ENCODE measurements at regions not wholly inside any gene's neighbourhood (a gene's known extent, or its start where the extent isn't known, plus 50 kb on each side); places are given as distances from the start of the nearest gene placed in this dataset.

- H3K9me3 ChIP-seq (ENCODE audit: control extremely low read depth in 1 of 5, control insufficient read depth in 4 of 5, insufficient read depth in 2 of 5, low read depth in 1 of 5, low read length in 4 of 5) = no peaks in the 10 kb centered on the region
- no peak overlapping the region for H3K27ac ChIP-seq (ENCODE audit: insufficient read depth in 1 of 2, low read depth in 1 of 2, low read length in 2 of 2, poor library complexity in 1 of 2, severe bottlenecking in 2 of 2)
- no peak for DNase-seq
- H3K4me1 ChIP-seq (ENCODE audit: control extremely low read depth in 1 of 4, control insufficient read depth in 4 of 4, insufficient read depth in 4 of 4, low read length in 3 of 4) = no peaks in the 10 kb centered on the region
- CTCF ChIA-PET = interaction anchor here (0.6 kb wide), 1 partner anchor 192 kb away, joined by 3 read pairs; no protein-coding TSS in a partner anchor
- H3K4me3 ChIP-seq (ENCODE audit: control insufficient read depth in 1 of 7, extremely low read depth in 1 of 7, insufficient read depth in 4 of 7, low read depth in 2 of 7, low read length in 6 of 7) = no peak overlapping the region
- no peaks in the 10 kb centered on the region for H3K36me3 ChIP-seq (ENCODE audit: control insufficient read depth in 4 of 4, insufficient read depth in 4 of 4, low read length in 3 of 4)
- no peaks in the 10 kb centered on the region for H3K27me3 ChIP-seq (replicated peaks in 2 of 5; ENCODE audit: control insufficient read depth in 4 of 5, insufficient read depth in 5 of 5, low read length in 4 of 5)
- POLR2A ChIA-PET = no interaction called here
- WGBS (ENCODE audit: insufficient coverage) = 92% methylated on average over 4 of the region's 4 CpGs
These were observed 519.8 kb downstream of the GBA3 start for GRCh38 chr4:23212558-23212957.

DNA sequence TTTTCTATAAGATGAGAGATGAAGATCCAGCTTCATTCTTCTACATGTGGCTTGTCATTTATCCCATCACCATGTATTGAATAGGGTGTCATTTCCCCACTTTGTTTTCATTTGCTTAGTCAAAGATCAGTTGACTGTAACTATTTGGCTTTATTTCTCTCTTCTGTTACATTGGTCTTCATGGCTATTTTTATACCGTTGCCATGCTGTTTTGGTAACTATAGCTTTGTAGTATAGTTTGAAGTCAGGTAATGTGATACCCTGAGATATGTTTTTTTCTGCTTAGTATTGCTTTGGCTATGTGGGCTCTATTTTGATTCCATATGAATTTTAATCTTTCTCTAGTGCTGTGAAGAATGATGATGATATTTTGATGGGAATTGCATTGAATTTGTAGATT lies 514.3 kb downstream of the GBA3 start:
- Histone ChIP-seq H3K4me1 (ENCODE audit: control extremely low read depth in 1 of 4, control insufficient read depth in 4 of 4, insufficient read depth in 4 of 4, low read length in 3 of 4) (no peaks in the 10 kb centered on the region), H3K27me3 (replicated peaks in 2 of 5; ENCODE audit: control insufficient read depth in 4 of 5, insufficient read depth in 5 of 5, low read length in 4 of 5) (no peaks in the 10 kb centered on the region), H3K9me3 (ENCODE audit: control extremely low read depth in 1 of 5, control insufficient read depth in 4 of 5, insufficient read depth in 2 of 5, low read depth in 1 of 5, low read length in 4 of 5) (peaks cover 0 to 2% (median 2%) of the 10 kb centered on the region in 5 experiments), H3K36me3 (ENCODE audit: control insufficient read depth in 4 of 4, insufficient read depth in 4 of 4, low read length in 3 of 4) (no peaks in the 10 kb centered on the region), H3K27ac (ENCODE audit: insufficient read depth in 1 of 2, low read depth in 1 of 2, low read length in 2 of 2, poor library complexity in 1 of 2, severe bottlenecking in 2 of 2) (no peak overlapping the region), H3K4me3 (ENCODE audit: control insufficient read depth in 1 of 7, extremely low read depth in 1 of 7, insufficient read depth in 4 of 7, low read depth in 2 of 7, low read length in 6 of 7) (no peak overlapping the region)
- ChIA-PET POLR2A (no interaction called here), CTCF (no interaction called here)
- no peak for DNase-seq
- WGBS (ENCODE audit: insufficient coverage) = no CpG with 5 or more reads among the region's 1 CpG

GRCh38 chr4:23202712-23203247 lies 510.0 kb downstream of the GBA3 start:
- no peak for DNase-seq
- WGBS (ENCODE audit: insufficient coverage) = 90% methylated on average over 6 of the region's 8 CpGs
- Histone ChIP-seq H3K27me3 (replicated peaks in 2 of 5; ENCODE audit: control insufficient read depth in 4 of 5, insufficient read depth in 5 of 5, low read length in 4 of 5) (no peaks in the 10 kb centered on the region), H3K4me1 (ENCODE audit: control extremely low read depth in 1 of 4, control insufficient read depth in 4 of 4, insufficient read depth in 4 of 4, low read length in 3 of 4) (no peaks in the 10 kb centered on the region), H3K36me3 (ENCODE audit: control insufficient read depth in 4 of 4, insufficient read depth in 4 of 4, low read length in 3 of 4) (no peaks in the 10 kb centered on the region), H3K4me3 (ENCODE audit: control insufficient read depth in 1 of 7, extremely low read depth in 1 of 7, insufficient read depth in 4 of 7, low read depth in 2 of 7, low read length in 6 of 7) (no peak overlapping the region), H3K9me3 (ENCODE audit: control extremely low read depth in 1 of 5, control insufficient read depth in 4 of 5, insufficient read depth in 2 of 5, low read depth in 1 of 5, low read length in 4 of 5) (peaks cover 0 to 2% (median 2%) of the 10 kb centered on the region in 5 experiments), H3K27ac (ENCODE audit: insufficient read depth in 1 of 2, low read depth in 1 of 2, low read length in 2 of 2, poor library complexity in 1 of 2, severe bottlenecking in 2 of 2) (no peak overlapping the region)
- POLR2A ChIA-PET = no interaction called here
- CTCF ChIA-PET = no interaction called here

DNA sequence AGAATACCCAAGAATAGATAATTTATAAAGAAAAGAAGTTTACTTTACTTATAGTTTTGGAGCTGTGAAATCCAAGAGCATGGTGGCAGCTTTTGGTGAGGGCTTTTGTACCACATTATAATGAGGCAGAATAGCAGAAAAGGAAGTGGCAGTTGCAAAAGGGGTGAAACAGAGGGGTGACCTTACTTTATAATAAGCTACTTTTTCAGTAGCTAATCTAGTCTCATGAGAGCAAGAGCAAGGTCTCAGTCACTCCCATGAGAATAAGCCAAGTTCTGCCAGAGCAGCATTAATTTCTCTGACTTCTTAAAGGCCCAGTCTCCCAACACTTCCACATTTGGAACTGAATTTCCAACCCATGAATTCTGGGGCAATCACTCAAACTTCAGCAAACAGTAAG lies 502.0 kb downstream of the GBA3 start:
- no peaks in the 10 kb centered on the region for H3K4me1 ChIP-seq (ENCODE audit: control extremely low read depth in 1 of 4, control insufficient read depth in 4 of 4, insufficient read depth in 4 of 4, low read length in 3 of 4)
- H3K4me3 ChIP-seq (ENCODE audit: control insufficient read depth in 1 of 7, extremely low read depth in 1 of 7, insufficient read depth in 4 of 7, low read depth in 2 of 7, low read length in 6 of 7) = no peak overlapping the region
- no peaks in the 10 kb centered on the region for H3K36me3 ChIP-seq (ENCODE audit: control insufficient read depth in 4 of 4, insufficient read depth in 4 of 4, low read length in 3 of 4)
- CTCF ChIA-PET = no interaction called here
- POLR2A ChIA-PET = no interaction called here
- no peak overlapping the region for H3K27ac ChIP-seq (ENCODE audit: insufficient read depth in 1 of 2, low read depth in 1 of 2, low read length in 2 of 2, poor library complexity in 1 of 2, severe bottlenecking in 2 of 2)
- no peaks in the 10 kb centered on the region for H3K27me3 ChIP-seq (replicated peaks in 2 of 5; ENCODE audit: control insufficient read depth in 4 of 5, insufficient read depth in 5 of 5, low read length in 4 of 5)
- H3K9me3 ChIP-seq (ENCODE audit: control extremely low read depth in 1 of 5, control insufficient read depth in 4 of 5, insufficient read depth in 2 of 5, low read depth in 1 of 5, low read length in 4 of 5) = no peaks in the 10 kb centered on the region
- no peak for DNase-seq

- H3K27me3 ChIP-seq (replicated peaks in 2 of 5; ENCODE audit: control insufficient read depth in 4 of 5, insufficient read depth in 5 of 5, low read length in 4 of 5) = no peaks in the 10 kb centered on the region
- H3K4me3 ChIP-seq (ENCODE audit: control insufficient read depth in 1 of 7, extremely low read depth in 1 of 7, insufficient read depth in 4 of 7, low read depth in 2 of 7, low read length in 6 of 7) = no peak overlapping the region
- WGBS (ENCODE audit: insufficient coverage) = 100% methylated on average over 1 of the region's 2 CpGs
- ChIA-PET CTCF (no interaction called here), POLR2A (no interaction called here)
- no peak overlapping the region for H3K27ac ChIP-seq (ENCODE audit: insufficient read depth in 1 of 2, low read depth in 1 of 2, low read length in 2 of 2, poor library complexity in 1 of 2, severe bottlenecking in 2 of 2)
- DNase-seq = no peak
- no peaks in the 10 kb centered on the region for H3K4me1 ChIP-seq (ENCODE audit: control extremely low read depth in 1 of 4, control insufficient read depth in 4 of 4, insufficient read depth in 4 of 4, low read length in 3 of 4)
- H3K36me3 ChIP-seq (ENCODE audit: control insufficient read depth in 4 of 4, insufficient read depth in 4 of 4, low read length in 3 of 4) = no peaks in the 10 kb centered on the region
- peaks cover 0 to 3% (median 0%) of the 10 kb centered on the region in 5 experiments for H3K9me3 ChIP-seq (ENCODE audit: control extremely low read depth in 1 of 5, control insufficient read depth in 4 of 5, insufficient read depth in 2 of 5, low read depth in 1 of 5, low read length in 4 of 5)
These were observed 481.4 kb downstream of the GBA3 start for GRCh38 chr4:23174179-23174578.

DNA sequence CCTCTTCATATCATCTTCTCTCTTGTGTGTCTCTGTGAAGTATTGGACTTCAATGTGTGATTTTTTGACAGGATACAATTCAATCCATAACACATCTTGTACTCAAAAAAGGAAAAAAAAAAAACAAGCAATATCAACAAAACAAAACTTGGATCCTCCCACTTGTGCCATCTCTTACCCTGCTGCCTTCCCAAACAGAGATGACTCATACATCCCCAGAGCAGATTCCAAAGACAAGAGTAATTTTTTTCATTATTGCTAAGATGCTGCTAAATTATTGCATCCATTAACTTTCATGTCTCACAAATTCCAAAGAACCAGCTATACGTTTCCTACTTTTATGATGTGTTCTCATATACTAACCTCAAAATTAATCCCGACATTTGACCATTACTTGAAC lies 479.2 kb downstream of the GBA3 start:
- no peak for DNase-seq
- peaks cover 0 to 3% (median 0%) of the 10 kb centered on the region in 5 experiments for H3K9me3 ChIP-seq (ENCODE audit: control extremely low read depth in 1 of 5, control insufficient read depth in 4 of 5, insufficient read depth in 2 of 5, low read depth in 1 of 5, low read length in 4 of 5)
- H3K4me1 ChIP-seq (ENCODE audit: control extremely low read depth in 1 of 4, control insufficient read depth in 4 of 4, insufficient read depth in 4 of 4, low read length in 3 of 4) = no peaks in the 10 kb centered on the region
- H3K27me3 ChIP-seq (replicated peaks in 2 of 5; ENCODE audit: control insufficient read depth in 4 of 5, insufficient read depth in 5 of 5, low read length in 4 of 5) = no peaks in the 10 kb centered on the region
- ChIA-PET CTCF (interaction anchor here (1.0 kb wide), 1 partner anchor 13 kb away, joined by 3 read pairs; no protein-coding TSS in a partner anchor), POLR2A (no interaction called here)
- H3K4me3 ChIP-seq (ENCODE audit: control insufficient read depth in 1 of 7, extremely low read depth in 1 of 7, insufficient read depth in 4 of 7, low read depth in 2 of 7, low read length in 6 of 7) = no peak overlapping the region
- no peaks in the 10 kb centered on the region for H3K36me3 ChIP-seq (ENCODE audit: control insufficient read depth in 4 of 4, insufficient read depth in 4 of 4, low read length in 3 of 4)
- no peak overlapping the region for H3K27ac ChIP-seq (ENCODE audit: insufficient read depth in 1 of 2, low read depth in 1 of 2, low read length in 2 of 2, poor library complexity in 1 of 2, severe bottlenecking in 2 of 2)
- WGBS (ENCODE audit: insufficient coverage) = 46% methylated on average over 2 of the region's 2 CpGs

DNA sequence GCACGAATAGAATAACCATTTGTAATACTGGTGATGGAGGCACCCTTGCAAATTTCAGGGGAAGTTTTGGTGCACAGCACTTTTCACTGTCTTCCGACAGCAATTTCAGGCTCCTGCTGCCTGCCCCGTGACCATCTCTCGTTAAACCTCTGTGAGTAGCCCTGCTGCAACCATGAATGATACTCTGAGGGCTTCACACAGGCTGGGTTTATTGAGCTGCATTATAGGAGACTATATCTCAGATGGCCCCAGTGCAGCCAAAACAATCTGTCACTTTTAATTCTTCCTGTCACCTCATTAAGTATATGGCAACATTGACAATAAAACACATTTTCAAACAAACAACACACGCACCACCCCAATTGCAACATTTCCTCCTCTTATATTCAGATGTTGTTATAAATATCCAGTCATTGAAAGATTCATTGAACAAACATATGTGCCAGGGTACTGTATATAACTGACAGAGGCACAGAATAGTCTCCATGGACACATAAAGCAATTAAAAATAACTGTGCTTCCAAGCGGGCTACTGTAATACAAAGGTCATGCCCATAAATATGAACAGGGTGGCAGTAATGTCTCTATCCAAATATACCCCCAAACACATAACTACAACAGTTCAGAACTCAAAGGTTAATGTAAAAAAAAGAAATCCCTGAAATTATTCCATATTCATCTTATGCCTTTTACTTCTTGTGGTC lies 477.0 kb downstream of the GBA3 start:
- Histone ChIP-seq H3K4me3 (ENCODE audit: control insufficient read depth in 1 of 7, extremely low read depth in 1 of 7, insufficient read depth in 4 of 7, low read depth in 2 of 7, low read length in 6 of 7) (no peak overlapping the region), H3K27ac (ENCODE audit: insufficient read depth in 1 of 2, low read depth in 1 of 2, low read length in 2 of 2, poor library complexity in 1 of 2, severe bottlenecking in 2 of 2) (no peak overlapping the region), H3K36me3 (ENCODE audit: control insufficient read depth in 4 of 4, insufficient read depth in 4 of 4, low read length in 3 of 4) (no peaks in the 10 kb centered on the region), H3K27me3 (replicated peaks in 2 of 5; ENCODE audit: control insufficient read depth in 4 of 5, insufficient read depth in 5 of 5, low read length in 4 of 5) (no peaks in the 10 kb centered on the region), H3K4me1 (ENCODE audit: control extremely low read depth in 1 of 4, control insufficient read depth in 4 of 4, insufficient read depth in 4 of 4, low read length in 3 of 4) (no peaks in the 10 kb centered on the region), H3K9me3 (ENCODE audit: control extremely low read depth in 1 of 5, control insufficient read depth in 4 of 5, insufficient read depth in 2 of 5, low read depth in 1 of 5, low read length in 4 of 5) (peaks cover 0 to 3% (median 0%) of the 10 kb centered on the region in 5 experiments)
- WGBS (ENCODE audit: insufficient coverage) = 86% methylated on average over 4 of the region's 6 CpGs
- ChIA-PET POLR2A (no interaction called here), CTCF (no interaction called here)
- no peak for DNase-seq
